Ovary (tissue), 7 donors: ENCODE measurements at regions not wholly inside any gene's neighbourhood (a gene's known extent, or its start where the extent isn't known, plus 50 kb on each side); places are given as distances from the start of the nearest gene placed in this dataset.

Experiments
- DNase-seq, 5 donors: peaks; one replicate each; pipeline ENCODE4 v3.0.0-alpha.2; 2019 to 2020
- H3K27ac ChIP-seq, 2 donors: fragments of 200-600 bp; one replicate each; pipeline versions ENCODE4 v1.5.1 to v1.8.0; 2019 to 2022
- H3K27me3 ChIP-seq: fragments of 200-600 bp; one replicate; pipeline ENCODE4 v1.8.0; 2022
- H3K36me3 ChIP-seq: fragments of 200-600 bp; sonication (generic); one replicate; pipeline ENCODE4 v1.5.1; 2019
- H3K4me1 ChIP-seq: one replicate; pipeline ENCODE4 v1.8.1; 2013; ENCODE audit warnings: mild to moderate bottlenecking, moderate library complexity; ENCODE audit not compliant: insufficient read depth
- H3K4me3 ChIP-seq: fragments of 200-600 bp; sonication (generic); one replicate; pipeline ENCODE4 v1.5.1; 2017
- H3K9me3 ChIP-seq, 2 donors: fragments of 200-600 bp in 1 of 2; sonication (generic) in 1 of 2; one replicate each; pipeline versions ENCODE4 v1.5.1 to v1.8.1; 2013 to 2019; ENCODE audit warnings: mild to moderate bottlenecking in 1 of 2, moderate library complexity in 1 of 2
- EP300 ChIP-seq: sonication (generic); formaldehyde crosslinking; IDR thresholded peaks from one replicate; pipeline ENCODE4 v1.6.1; 2017; ENCODE audit warnings: antibody characterized with exemption
- POLR2A ChIP-seq: fragments of 450-650 bp; IDR thresholded peaks from one replicate; pipeline ENCODE4 v1.6.1; 2017; ENCODE audit warnings: antibody characterized with exemption, mild to moderate bottlenecking, moderate library complexity
- WGBS, 3 donors: extraction: QIAGEN DNeasy Blood & Tissue Kit in 1 of 3; methylation state at CpG; one replicate each; pipeline versions ENCODE4 v1.1.5 to v1.1.7; 2013 to 2017; 5-methylcytosine and 5-hydroxymethylcytosine counted together
- intact Hi-C, 4 donors: fragments of 100-400 bp; cut with DNase I; formaldehyde crosslinking; loops; one replicate each; pipeline versions ENCODE4 v1.11.0 to v1.15.1; 2022 to 2023
- TF ChIP-seq, protein P1 (sequence below), 3 donors: fragments of 450-650 bp in 2 of 3; fragments of 200-600 bp in 1 of 3; IDR thresholded peaks; one replicate each; pipeline versions ENCODE4 v1.5.1 to v1.8.0; 2016 to 2022; ENCODE audit warnings: antibody characterized with exemption in 3 of 3, mild to moderate bottlenecking in 1 of 3
- donor health status: DM: no; HTN: no; CAD: no; lungs with moderate emphysema.
- donor health status: DM: no; HTN: no; CAD: no.
- donor health status: Bipolar disorder and iron deficiency.
- donor health status: DM: no; HTN: no; CAD: no.
- donor health status: DM: yes; HTN: yes; CAD: no.

DNA sequence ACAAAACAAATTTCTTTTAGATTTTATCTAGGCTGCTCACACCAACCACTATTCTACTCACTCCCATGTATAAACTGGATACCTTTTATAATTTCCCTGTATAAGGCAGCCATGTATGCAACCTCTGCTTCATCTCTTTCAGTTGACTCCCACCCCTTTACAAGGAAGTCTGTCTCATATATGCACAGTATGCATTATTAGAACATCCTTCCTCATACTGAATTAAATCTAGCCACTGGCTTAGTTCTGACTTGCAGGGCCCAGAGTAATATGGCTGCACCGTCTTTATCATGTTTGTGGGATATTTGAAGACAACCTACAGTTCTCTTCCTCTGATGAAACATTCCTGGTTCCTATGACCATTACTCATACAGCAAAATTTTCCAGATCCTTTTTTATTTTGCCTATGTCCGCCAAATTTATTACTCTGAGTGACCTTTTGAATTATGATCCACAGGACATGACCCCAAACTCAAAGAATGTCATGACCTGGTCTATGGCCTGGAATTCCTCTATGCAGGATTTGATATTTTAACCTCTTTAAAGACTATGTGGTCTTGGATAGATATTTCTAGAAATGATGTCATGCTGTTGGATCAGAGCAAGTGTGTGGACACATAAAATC lies 76.6 kb upstream of the ITGA1 start:
- 43 to 76% (median 56%) methylated on average over 2 of the region's 2 CpGs for WGBS, 3 donors
- Histone ChIP-seq H3K4me1 (no peaks in the 10 kb centered on the region), H3K9me3 (no peaks in the 10 kb centered on the region), H3K36me3 (no peaks in the 10 kb centered on the region), H3K27ac (no peak overlapping the region), H3K4me3 (no peak overlapping the region), H3K27me3 (no peaks in the 10 kb centered on the region)
- no peak for DNase-seq
- intact Hi-C loops: loop anchor here in 1 of 4 donors (5.0 kb wide), 1 partner anchor 1616 kb away; no protein-coding TSS in a partner anchor
- TF ChIP-seq EP300: no peak
- TF ChIP-seq POLR2A: no peak
- TF ChIP-seq, protein P1, sequence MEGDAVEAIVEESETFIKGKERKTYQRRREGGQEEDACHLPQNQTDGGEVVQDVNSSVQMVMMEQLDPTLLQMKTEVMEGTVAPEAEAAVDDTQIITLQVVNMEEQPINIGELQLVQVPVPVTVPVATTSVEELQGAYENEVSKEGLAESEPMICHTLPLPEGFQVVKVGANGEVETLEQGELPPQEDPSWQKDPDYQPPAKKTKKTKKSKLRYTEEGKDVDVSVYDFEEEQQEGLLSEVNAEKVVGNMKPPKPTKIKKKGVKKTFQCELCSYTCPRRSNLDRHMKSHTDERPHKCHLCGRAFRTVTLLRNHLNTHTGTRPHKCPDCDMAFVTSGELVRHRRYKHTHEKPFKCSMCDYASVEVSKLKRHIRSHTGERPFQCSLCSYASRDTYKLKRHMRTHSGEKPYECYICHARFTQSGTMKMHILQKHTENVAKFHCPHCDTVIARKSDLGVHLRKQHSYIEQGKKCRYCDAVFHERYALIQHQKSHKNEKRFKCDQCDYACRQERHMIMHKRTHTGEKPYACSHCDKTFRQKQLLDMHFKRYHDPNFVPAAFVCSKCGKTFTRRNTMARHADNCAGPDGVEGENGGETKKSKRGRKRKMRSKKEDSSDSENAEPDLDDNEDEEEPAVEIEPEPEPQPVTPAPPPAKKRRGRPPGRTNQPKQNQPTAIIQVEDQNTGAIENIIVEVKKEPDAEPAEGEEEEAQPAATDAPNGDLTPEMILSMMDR (IDR thresholded peaks at IDR 0.05): no peak

DNA sequence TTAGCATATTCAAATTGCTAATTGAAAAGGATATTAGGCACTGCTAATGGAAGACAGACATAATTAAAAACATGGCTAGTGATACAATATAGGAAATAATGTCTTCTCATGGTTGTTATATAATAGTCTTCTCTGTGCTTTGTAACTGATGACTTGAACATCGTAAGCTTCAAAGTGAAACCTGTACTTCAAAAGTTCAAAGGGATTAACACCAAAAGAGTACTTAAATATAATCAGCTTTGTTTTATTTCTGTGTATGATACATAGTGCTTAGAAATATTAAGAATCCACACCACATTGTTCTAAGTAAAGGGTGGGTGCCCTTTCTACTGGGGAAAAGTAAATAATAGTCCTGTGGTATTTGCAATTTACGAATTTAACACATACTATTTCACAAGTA lies 75.4 kb upstream of the ITGA1 start:
- no peaks in the 10 kb centered on the region for H3K9me3 ChIP-seq
- no peak overlapping the region for H3K27ac ChIP-seq
- no peak overlapping the region for H3K4me3 ChIP-seq
- no peaks in the 10 kb centered on the region for H3K4me1 ChIP-seq
- H3K27me3 ChIP-seq: no peaks in the 10 kb centered on the region
- no peak for DNase-seq
- H3K36me3 ChIP-seq: no peaks in the 10 kb centered on the region
- 67 to 87% (median 87%) methylated on average over 2 of the region's 2 CpGs for WGBS, 3 donors
- intact Hi-C loops: loop anchor here in 1 of 4 donors (5.0 kb wide), 1 partner anchor 1615 kb away; no protein-coding TSS in a partner anchor
- TF ChIP-seq POLR2A (no peak), EP300 (no peak)
- TF ChIP-seq, protein P1 (IDR thresholded peaks at IDR 0.05): no peak

DNA sequence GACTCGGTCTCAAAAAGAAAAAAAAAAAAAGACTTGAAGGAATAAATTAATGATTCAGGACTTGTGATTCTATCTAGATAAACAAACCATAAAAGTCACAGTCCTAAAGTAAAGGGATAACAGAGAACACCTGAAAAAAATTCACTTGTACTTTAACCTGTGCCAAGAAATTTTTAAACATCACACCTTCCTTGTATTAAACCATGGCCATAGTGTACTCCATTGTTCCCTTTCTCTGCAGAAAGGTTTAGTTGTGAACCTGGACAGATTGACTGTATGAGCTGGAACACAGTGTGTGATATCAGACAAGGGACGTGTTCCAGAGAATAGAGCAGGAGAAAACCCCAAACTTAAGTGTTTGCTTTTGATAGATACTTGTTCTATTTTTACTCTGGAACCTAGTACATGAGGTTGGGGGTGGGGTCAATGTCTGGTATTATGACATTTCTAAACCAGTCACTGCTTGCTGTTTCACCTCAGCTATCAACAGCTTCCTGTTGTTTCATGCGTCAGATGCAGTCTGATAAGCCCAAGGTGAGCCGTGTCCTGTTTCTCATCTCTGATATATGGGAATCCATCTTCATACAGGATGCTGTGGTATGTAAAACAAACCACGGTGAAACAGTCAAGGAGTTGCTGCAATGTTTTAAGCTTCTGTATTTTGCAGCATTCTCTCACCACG lies 62.5 kb upstream of the ITGA1 start:
- Histone ChIP-seq H3K36me3 (no peaks in the 10 kb centered on the region), H3K27ac (no peak overlapping the region), H3K27me3 (no peaks in the 10 kb centered on the region), H3K4me1 (peaks cover 5% of the 10 kb centered on the region), H3K4me3 (no peak overlapping the region), H3K9me3 (no peaks in the 10 kb centered on the region)
- intact Hi-C loops: no loop called here
- WGBS, 3 donors: 28 to 31% (median 29%) methylated on average over 6 of the region's 6 CpGs
- no peak for DNase-seq
- no peak for TF ChIP-seq POLR2A
- TF ChIP-seq, protein P1 (IDR thresholded peaks at IDR 0.05): no peak
- no peak for TF ChIP-seq EP300

DNA sequence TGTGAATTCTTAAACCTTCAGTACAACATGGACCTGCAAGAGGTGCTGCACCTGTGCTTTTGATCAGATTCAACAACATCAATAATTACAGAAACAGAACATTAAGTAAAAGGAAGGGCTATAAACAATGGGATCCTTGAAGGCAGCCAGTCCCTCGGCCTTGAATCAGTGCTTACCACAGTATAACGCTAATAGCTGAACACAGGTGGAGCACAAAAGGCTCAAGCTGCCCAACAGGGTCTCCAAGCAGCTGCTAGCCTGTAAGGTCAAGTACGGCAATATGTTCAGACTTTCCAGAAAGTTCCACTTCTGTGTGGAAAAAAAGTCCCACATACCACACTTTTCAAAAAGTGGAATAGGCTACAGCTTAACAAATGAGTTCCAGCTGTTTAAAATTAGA lies 61.9 kb upstream of the ITGA1 start:
- WGBS, 3 donors: 3 to 17% (median 8%) methylated on average over 3 of the region's 3 CpGs
- no peak overlapping the region for H3K4me3 ChIP-seq
- H3K4me1 ChIP-seq: peaks cover 5% of the 10 kb centered on the region
- H3K27me3 ChIP-seq: no peaks in the 10 kb centered on the region
- TF ChIP-seq POLR2A: no peak
- TF ChIP-seq, protein P1 (IDR thresholded peaks at IDR 0.05): no peak
- no peak for TF ChIP-seq EP300
- intact Hi-C loops: no loop called here
- DNase-seq: peak in 3 of 5 donors; percentile 22 to 42 (median 23)
- no peaks in the 10 kb centered on the region for H3K9me3 ChIP-seq
- H3K36me3 ChIP-seq: no peaks in the 10 kb centered on the region
- H3K27ac ChIP-seq: no peak overlapping the region
